ENCODE measurements at regions not wholly inside any gene's neighbourhood (a gene's known extent, or its start where the extent isn't known, plus 50 kb on each side); places are given as distances from the start of the nearest gene placed in this dataset.

DNA sequence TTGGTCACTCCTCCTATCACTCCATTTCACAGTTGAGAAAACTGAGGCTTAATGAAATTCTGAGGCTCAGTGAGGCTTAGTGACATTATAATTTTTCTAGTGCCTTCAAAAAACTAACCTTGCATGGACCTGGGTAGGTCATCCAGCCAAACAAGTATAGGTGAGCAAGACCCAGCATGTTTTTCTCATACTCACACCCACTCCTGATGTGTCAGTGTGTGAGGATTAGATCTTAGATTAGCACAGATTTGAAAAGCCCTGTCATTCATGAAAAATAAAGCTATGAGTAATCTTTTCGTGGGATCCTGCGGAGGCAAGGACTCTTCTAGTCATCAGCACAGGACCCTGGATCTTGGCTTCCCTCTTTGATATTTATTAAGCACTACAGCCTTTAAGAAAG is 146.7 kb downstream of the CHIC2 start:
- TF ChIP-seq, protein P1, sequence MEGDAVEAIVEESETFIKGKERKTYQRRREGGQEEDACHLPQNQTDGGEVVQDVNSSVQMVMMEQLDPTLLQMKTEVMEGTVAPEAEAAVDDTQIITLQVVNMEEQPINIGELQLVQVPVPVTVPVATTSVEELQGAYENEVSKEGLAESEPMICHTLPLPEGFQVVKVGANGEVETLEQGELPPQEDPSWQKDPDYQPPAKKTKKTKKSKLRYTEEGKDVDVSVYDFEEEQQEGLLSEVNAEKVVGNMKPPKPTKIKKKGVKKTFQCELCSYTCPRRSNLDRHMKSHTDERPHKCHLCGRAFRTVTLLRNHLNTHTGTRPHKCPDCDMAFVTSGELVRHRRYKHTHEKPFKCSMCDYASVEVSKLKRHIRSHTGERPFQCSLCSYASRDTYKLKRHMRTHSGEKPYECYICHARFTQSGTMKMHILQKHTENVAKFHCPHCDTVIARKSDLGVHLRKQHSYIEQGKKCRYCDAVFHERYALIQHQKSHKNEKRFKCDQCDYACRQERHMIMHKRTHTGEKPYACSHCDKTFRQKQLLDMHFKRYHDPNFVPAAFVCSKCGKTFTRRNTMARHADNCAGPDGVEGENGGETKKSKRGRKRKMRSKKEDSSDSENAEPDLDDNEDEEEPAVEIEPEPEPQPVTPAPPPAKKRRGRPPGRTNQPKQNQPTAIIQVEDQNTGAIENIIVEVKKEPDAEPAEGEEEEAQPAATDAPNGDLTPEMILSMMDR (conservative IDR thresholded peaks at IDR 0.05; ENCODE audit: low read depth, low read length), result no peak
- no peak for TF ChIP-seq EZH2 (IDR thresholded peaks at IDR 0.05; ENCODE audit: borderline replicate concordance, low read depth, low read length, poor library complexity, severe bottlenecking)
